AG09319 (cell line): ENCODE measurements at regions not wholly inside any gene's neighbourhood (a gene's known extent, or its start where the extent isn't known, plus 50 kb on each side); places are given as distances from the start of the nearest gene placed in this dataset.

Experiments used
- DNase-seq: peaks from one replicate; pipeline ENCODE4 v3.0.0-alpha.2; 2010; ENCODE audit warnings: low read depth; ENCODE audit errors: extremely low read depth
- TF ChIP-seq, protein P1 (sequence below): IDR thresholded peaks from 2 replicates; pipeline ENCODE4 v1.5.1; 2011; ENCODE audit warnings: low read depth, mild to moderate bottlenecking, inconsistent platforms, low read length, moderate library complexity

DNA sequence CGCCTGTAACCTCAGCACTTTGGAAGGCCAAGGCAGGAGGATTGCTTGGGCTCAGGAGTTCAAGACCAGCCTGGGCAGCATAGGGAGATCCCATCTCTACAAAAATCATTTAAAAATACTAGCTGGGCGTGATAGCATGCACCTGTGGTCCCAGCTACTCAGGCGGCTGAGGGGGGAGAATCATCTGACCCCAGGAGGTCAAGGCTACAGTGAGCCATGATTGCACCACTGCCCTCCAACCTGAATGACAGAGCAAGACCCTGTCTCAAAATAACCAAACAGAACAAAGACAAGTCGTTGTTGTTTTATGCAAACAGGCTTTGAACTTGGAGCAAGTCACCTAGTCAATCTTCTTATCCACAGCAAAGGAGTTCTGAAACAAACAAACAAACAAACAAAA lies 82.0 kb upstream of the AKAP13 start:
- TF ChIP-seq, protein P1, sequence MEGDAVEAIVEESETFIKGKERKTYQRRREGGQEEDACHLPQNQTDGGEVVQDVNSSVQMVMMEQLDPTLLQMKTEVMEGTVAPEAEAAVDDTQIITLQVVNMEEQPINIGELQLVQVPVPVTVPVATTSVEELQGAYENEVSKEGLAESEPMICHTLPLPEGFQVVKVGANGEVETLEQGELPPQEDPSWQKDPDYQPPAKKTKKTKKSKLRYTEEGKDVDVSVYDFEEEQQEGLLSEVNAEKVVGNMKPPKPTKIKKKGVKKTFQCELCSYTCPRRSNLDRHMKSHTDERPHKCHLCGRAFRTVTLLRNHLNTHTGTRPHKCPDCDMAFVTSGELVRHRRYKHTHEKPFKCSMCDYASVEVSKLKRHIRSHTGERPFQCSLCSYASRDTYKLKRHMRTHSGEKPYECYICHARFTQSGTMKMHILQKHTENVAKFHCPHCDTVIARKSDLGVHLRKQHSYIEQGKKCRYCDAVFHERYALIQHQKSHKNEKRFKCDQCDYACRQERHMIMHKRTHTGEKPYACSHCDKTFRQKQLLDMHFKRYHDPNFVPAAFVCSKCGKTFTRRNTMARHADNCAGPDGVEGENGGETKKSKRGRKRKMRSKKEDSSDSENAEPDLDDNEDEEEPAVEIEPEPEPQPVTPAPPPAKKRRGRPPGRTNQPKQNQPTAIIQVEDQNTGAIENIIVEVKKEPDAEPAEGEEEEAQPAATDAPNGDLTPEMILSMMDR, result no peak
- DNase-seq, result no peak

DNA sequence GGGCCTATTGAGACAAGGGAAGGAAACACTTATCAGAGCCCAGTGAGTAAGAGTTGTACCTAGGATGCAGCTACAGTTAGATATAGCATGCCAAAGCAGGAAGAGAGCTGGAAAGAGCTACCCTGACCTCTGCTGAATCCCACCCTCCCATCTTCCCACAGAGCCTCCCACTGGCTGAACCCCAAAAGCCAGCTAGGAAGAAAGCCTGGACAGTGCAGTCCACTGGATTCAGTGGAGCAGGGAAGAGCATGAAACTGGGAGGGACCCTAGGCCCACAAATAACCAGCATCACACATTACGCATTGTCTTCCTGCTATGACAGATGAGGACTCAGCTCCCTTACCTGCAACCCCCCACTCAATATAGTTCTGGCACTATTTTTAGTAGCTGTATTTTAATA lies 81.5 kb upstream of the AKAP13 start:
- TF ChIP-seq, protein P1, result no peak
- no peak for DNase-seq

DNA sequence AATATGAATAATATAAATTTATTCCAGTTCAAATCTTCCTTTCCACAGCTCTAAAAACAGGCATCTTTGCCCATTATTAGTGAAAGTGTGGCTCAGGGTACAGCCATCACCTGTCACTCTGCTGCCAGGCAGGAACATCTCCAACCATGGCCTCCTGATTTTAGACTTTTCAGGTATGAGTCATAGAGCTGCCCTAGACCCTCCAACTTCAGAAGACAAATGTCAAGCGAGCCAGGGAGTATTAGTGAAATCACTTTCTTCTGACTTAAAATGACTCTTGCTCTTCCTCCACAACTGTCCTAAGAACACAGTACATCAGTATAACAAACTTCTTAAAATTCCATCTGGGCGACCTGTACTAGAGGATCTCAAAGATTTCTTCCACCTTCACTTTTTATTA lies 78.1 kb upstream of the AKAP13 start:
- TF ChIP-seq, protein P1, result no peak
- no peak for DNase-seq

DNA sequence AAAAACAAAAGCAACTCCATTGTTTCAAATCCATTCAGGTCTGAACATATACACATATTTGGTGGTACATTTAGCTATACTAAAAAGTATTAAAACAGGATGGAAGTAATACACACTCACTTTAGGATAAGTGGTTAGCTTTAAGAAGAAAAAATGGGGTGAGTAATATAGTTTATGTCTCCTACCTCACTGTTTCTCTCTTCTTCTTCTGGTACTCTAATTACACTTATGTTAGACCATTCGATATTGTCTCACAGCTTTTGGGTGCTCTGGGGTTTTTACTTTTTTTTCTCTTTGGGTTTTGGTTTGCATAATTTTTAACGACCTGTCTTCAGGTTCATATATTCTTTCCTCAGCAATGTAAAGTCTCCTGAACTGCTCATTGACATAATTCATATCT lies 75.4 kb upstream of the AKAP13 start:
- DNase-seq, result no peak
- TF ChIP-seq, protein P1, result no peak

DNA sequence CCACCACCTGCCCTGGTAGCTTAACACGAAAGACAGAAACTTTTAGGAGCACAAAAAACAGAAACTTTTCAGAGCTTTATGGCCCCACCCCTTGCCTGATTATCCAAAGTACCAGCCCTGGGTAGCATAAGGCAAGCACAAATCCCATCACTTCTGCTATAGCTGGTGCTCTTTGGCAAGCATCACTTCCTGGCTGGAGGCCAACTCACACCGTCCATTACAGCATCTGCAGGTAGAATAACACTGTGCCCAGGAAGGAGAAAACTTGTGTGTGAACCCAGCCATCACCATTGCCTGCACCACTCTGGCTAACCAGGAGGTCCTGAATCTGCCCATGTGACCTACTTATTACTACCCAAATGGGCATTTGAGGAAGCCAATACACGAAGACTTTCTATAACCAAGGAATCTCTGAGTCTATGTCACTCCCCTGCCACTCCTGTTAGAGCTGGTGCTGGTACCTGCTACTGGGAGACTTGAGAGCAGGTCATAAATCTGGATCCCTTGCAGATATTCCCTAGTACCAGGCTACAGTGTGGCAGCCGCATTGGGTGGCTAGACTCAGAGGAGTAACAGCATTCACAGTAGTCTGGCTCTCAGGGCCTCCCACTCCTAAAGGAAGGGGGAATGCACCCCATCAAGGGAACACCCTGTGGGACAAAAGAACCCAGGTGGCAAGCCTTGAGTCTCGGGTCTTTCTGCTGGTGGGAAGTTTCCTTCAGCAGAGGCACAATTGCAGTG lies 73.3 kb upstream of the AKAP13 start:
- TF ChIP-seq, protein P1, result no peak
- no peak for DNase-seq

DNA sequence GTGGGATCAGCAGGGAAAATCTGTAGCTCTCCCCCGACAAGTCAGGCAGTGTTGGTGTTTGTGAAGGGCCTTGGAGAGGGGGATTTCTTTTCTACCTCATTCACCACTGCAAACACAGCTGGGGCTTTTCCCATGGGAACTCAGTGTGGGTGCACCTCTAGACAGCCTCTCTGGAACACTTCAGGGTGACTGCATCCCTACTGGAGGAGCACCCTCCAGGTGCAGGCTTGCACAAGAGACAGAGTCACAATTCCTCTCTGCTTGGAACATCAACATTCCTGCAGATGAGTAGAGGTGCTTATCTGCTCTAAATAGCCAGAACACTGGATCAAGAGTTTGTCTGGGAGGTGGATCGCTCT lies 72.7 kb upstream of the AKAP13 start:
- DNase-seq, result no peak
- TF ChIP-seq, protein P1, result no peak

DNA sequence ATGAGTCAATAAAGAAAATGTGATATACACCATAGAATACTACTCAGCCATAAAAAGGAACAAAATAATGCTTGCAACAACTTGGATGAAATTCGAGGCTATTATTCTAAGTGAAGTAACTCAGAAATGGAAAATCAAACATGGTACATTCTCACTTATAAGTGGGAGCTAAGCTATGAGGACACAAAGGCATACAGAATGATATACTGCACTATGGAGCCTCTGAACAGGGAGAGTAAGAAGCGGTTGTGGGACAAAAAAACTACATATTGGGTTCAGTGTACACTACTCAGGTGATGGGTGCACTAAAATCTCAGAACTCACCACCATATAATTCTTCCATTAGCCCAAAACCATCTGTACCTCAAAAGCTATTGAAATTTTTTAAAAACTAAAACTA lies 68.8 kb upstream of the AKAP13 start:
- DNase-seq, result no peak
- TF ChIP-seq, protein P1, result no peak
